Esophagus squamous epithelium (tissue), 4 donors: ENCODE measurements at regions not wholly inside any gene's neighbourhood (a gene's known extent, or its start where the extent isn't known, plus 50 kb on each side); places are given as distances from the start of the nearest gene placed in this dataset.

Experiments used
- POLR2A ChIP-seq, 4 donors: fragments of 450-650 bp; IDR thresholded peaks; one replicate each; pipeline ENCODE4 v1.6.1; 2017; ENCODE audit warnings: antibody characterized with exemption in 4 of 4, mild to moderate bottlenecking in 4 of 4, moderate library complexity in 3 of 4
- TF ChIP-seq, protein P1 (sequence below), 6 experiments: fragments of 450-650 bp in 4 of 6; fragments of 200-600 bp in 2 of 6; sonication (generic) in 2 of 6; IDR thresholded peaks; one replicate each; pipeline ENCODE4 v1.5.1; 2016 to 2019; ENCODE audit warnings: antibody characterized with exemption in 6 of 6, mild to moderate bottlenecking in 4 of 6, moderate library complexity in 4 of 6

- TF ChIP-seq, protein P1, sequence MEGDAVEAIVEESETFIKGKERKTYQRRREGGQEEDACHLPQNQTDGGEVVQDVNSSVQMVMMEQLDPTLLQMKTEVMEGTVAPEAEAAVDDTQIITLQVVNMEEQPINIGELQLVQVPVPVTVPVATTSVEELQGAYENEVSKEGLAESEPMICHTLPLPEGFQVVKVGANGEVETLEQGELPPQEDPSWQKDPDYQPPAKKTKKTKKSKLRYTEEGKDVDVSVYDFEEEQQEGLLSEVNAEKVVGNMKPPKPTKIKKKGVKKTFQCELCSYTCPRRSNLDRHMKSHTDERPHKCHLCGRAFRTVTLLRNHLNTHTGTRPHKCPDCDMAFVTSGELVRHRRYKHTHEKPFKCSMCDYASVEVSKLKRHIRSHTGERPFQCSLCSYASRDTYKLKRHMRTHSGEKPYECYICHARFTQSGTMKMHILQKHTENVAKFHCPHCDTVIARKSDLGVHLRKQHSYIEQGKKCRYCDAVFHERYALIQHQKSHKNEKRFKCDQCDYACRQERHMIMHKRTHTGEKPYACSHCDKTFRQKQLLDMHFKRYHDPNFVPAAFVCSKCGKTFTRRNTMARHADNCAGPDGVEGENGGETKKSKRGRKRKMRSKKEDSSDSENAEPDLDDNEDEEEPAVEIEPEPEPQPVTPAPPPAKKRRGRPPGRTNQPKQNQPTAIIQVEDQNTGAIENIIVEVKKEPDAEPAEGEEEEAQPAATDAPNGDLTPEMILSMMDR (IDR thresholded peaks at IDR 0.05): no peak
- no peak for TF ChIP-seq POLR2A (IDR thresholded peaks at IDR 0.05)
Observed at GRCh38 chr5:74916831-74917710, 50.9 kb upstream of the FAM169A start.
